ENCODE measurements at regions not wholly inside any gene's neighbourhood (a gene's known extent, or its start where the extent isn't known, plus 50 kb on each side); places are given as distances from the start of the nearest gene placed in this dataset.

- H3K9ac ChIP-seq (ENCODE audit: low read length), result no peak overlapping the region
- H3K4me2 ChIP-seq (ENCODE audit: low read length), result no peak overlapping the region
- no peaks in the 10 kb centered on the region for H3K4me1 ChIP-seq (ENCODE audit: control insufficient read depth in 1 of 2, insufficient read depth in 2 of 2, low read length in 2 of 2)
- H3K4me3 ChIP-seq (ENCODE audit: low read depth, low read length), result no peak overlapping the region
- no peak overlapping the region for H2BK120ac ChIP-seq (ENCODE audit: insufficient read depth, low read length, poor library complexity)
- no peak overlapping the region for H2BK5ac ChIP-seq (ENCODE audit: low read depth, low read length, poor library complexity)
- no peak overlapping the region for H3K18ac ChIP-seq (ENCODE audit: low read length)
- no peak overlapping the region for H3K23ac ChIP-seq (ENCODE audit: low read length)
- no peak for DNase-seq
- H3K9me3 ChIP-seq (ENCODE audit: insufficient read depth, low read depth, low read length), result no peaks in the 10 kb centered on the region
- no peak overlapping the region for H2BK12ac ChIP-seq (ENCODE audit: low read length)
- no peak overlapping the region for H2AFZ ChIP-seq (ENCODE audit: insufficient read depth, low read length, poor library complexity)
- H4K8ac ChIP-seq (ENCODE audit: low read depth, low read length), result no peak overlapping the region
- H3K4ac ChIP-seq (ENCODE audit: low read depth, low read length), result no peak overlapping the region
- no peak overlapping the region for H4K12ac ChIP-seq (ENCODE audit: low read depth, low read length)
- H2AK5ac ChIP-seq (ENCODE audit: low read length), result no peak overlapping the region
- no peaks in the 10 kb centered on the region for H3K79me2 ChIP-seq (ENCODE audit: control insufficient read depth, insufficient read depth, low read length, poor library complexity)
- H3K36me3 ChIP-seq (ENCODE audit: control insufficient read depth in 1 of 2, insufficient read depth in 2 of 2, low read length in 2 of 2), result no peaks in the 10 kb centered on the region
- no peaks in the 10 kb centered on the region for H3K27me3 ChIP-seq (ENCODE audit: insufficient read depth, low read length)
- no peak overlapping the region for H3K14ac ChIP-seq (ENCODE audit: low read length)
- no CpG with 5 or more reads among the region's 3 CpGs for WGBS (ENCODE audit: extremely low coverage, insufficient coverage, insufficient read length)
- H3K27ac ChIP-seq (ENCODE audit: low read depth, low read length), result no peak overlapping the region
- no peaks in the 10 kb centered on the region for H3K79me1 ChIP-seq (ENCODE audit: low read length)
- H4K91ac ChIP-seq (ENCODE audit: low read depth, low read length), result no peak overlapping the region
Measured at GRCh38 chr11:112541140-112542046, 280.7 kb upstream of the PLET1 start.

- Histone ChIP-seq H4K12ac (ENCODE audit: low read depth, low read length) (no peak overlapping the region), H3K79me2 (ENCODE audit: control insufficient read depth, insufficient read depth, low read length, poor library complexity) (no peaks in the 10 kb centered on the region), H3K23ac (ENCODE audit: low read length) (no peak overlapping the region), H3K4ac (ENCODE audit: low read depth, low read length) (no peak overlapping the region), H3K4me3 (ENCODE audit: low read depth, low read length) (no peak overlapping the region), H2AFZ (ENCODE audit: insufficient read depth, low read length, poor library complexity) (no peak overlapping the region), H2BK120ac (ENCODE audit: insufficient read depth, low read length, poor library complexity) (no peak overlapping the region), H4K8ac (ENCODE audit: low read depth, low read length) (no peak overlapping the region), H3K9ac (ENCODE audit: low read length) (no peak overlapping the region), H3K9me3 (ENCODE audit: insufficient read depth, low read depth, low read length) (no peaks in the 10 kb centered on the region), H3K4me2 (ENCODE audit: low read length) (no peak overlapping the region), H2BK5ac (ENCODE audit: low read depth, low read length, poor library complexity) (no peak overlapping the region), H4K91ac (ENCODE audit: low read depth, low read length) (no peak overlapping the region), H3K79me1 (ENCODE audit: low read length) (no peaks in the 10 kb centered on the region), H3K27ac (ENCODE audit: low read depth, low read length) (no peak overlapping the region), H2BK12ac (ENCODE audit: low read length) (no peak overlapping the region), H3K27me3 (ENCODE audit: insufficient read depth, low read length) (no peaks in the 10 kb centered on the region), H3K14ac (ENCODE audit: low read length) (no peak overlapping the region), H3K36me3 (ENCODE audit: control insufficient read depth in 1 of 2, insufficient read depth in 2 of 2, low read length in 2 of 2) (no peaks in the 10 kb centered on the region), H2AK5ac (ENCODE audit: low read length) (no peak overlapping the region), H3K4me1 (ENCODE audit: control insufficient read depth in 1 of 2, insufficient read depth in 2 of 2, low read length in 2 of 2) (no peaks in the 10 kb centered on the region), H3K18ac (ENCODE audit: low read length) (no peak overlapping the region)
- no peak for DNase-seq
- no CpG with 5 or more reads among the region's 1 CpG for WGBS (ENCODE audit: extremely low coverage, insufficient coverage, insufficient read length)
Measured at GRCh38 chr11:112542479-112542878, 281.8 kb upstream of the PLET1 start.

DNA sequence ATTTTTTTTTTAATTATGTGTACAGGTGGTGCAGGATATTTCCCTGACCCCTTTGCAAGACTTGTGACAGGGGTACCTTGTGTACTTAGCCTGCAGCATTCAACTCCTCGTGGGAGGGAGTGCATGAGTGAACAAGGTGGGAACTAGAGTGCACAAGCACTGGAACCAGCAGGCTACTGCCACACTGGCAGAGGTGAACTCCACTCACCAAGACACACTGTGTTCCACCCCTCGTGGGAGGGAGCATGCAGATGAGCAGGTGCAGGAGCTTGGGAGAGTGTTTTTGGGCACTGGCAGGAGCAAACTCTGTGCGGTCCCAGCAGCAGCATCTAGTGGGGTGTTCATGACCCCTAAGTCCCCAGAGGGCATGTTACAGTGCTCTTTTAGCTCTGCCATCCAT is 282.7 kb upstream of the PLET1 start:
- no peak overlapping the region for H3K14ac ChIP-seq (ENCODE audit: low read length)
- H3K9ac ChIP-seq (ENCODE audit: low read length), result no peak overlapping the region
- H3K79me2 ChIP-seq (ENCODE audit: control insufficient read depth, insufficient read depth, low read length, poor library complexity), result no peaks in the 10 kb centered on the region
- H3K27me3 ChIP-seq (ENCODE audit: insufficient read depth, low read length), result no peaks in the 10 kb centered on the region
- DNase-seq, result no peak
- no peak overlapping the region for H2BK12ac ChIP-seq (ENCODE audit: low read length)
- H4K12ac ChIP-seq (ENCODE audit: low read depth, low read length), result no peak overlapping the region
- no peak overlapping the region for H3K4ac ChIP-seq (ENCODE audit: low read depth, low read length)
- H3K27ac ChIP-seq (ENCODE audit: low read depth, low read length), result no peak overlapping the region
- no CpG with 5 or more reads among the region's 3 CpGs for WGBS (ENCODE audit: extremely low coverage, insufficient coverage, insufficient read length)
- H2BK120ac ChIP-seq (ENCODE audit: insufficient read depth, low read length, poor library complexity), result no peak overlapping the region
- no peak overlapping the region for H4K8ac ChIP-seq (ENCODE audit: low read depth, low read length)
- H3K36me3 ChIP-seq (ENCODE audit: control insufficient read depth in 1 of 2, insufficient read depth in 2 of 2, low read length in 2 of 2), result no peaks in the 10 kb centered on the region
- no peak overlapping the region for H2AK5ac ChIP-seq (ENCODE audit: low read length)
- no peak overlapping the region for H3K4me2 ChIP-seq (ENCODE audit: low read length)
- H3K9me3 ChIP-seq (ENCODE audit: insufficient read depth, low read depth, low read length), result no peaks in the 10 kb centered on the region
- H3K23ac ChIP-seq (ENCODE audit: low read length), result no peak overlapping the region
- no peak overlapping the region for H2BK5ac ChIP-seq (ENCODE audit: low read depth, low read length, poor library complexity)
- H4K91ac ChIP-seq (ENCODE audit: low read depth, low read length), result no peak overlapping the region
- no peaks in the 10 kb centered on the region for H3K4me1 ChIP-seq (ENCODE audit: control insufficient read depth in 1 of 2, insufficient read depth in 2 of 2, low read length in 2 of 2)
- no peak overlapping the region for H2AFZ ChIP-seq (ENCODE audit: insufficient read depth, low read length, poor library complexity)
- H3K18ac ChIP-seq (ENCODE audit: low read length), result no peak overlapping the region
- H3K4me3 ChIP-seq (ENCODE audit: low read depth, low read length), result no peak overlapping the region
- H3K79me1 ChIP-seq (ENCODE audit: low read length), result no peaks in the 10 kb centered on the region

DNA sequence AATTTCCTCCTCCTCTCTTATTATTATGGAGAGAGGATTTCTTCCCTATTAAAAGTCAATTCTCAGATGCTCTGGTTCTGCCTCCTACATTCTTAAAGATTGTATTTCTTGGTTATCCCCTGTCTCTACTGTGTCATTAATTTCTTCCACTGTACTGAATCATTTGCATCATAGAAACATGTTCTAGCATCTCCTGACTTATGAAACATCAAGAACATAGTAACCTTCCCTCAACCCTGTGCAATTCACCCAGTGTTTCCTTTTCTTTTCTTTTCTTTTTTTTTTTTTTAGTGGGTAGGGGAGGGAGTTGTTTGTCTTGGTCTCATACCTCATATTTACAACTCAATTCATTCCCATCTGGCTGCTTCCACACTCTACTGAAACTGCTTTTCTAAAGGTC is 288.0 kb upstream of the PLET1 start:
- Histone ChIP-seq H3K79me1 (ENCODE audit: low read length) (no peaks in the 10 kb centered on the region), H2BK5ac (ENCODE audit: low read depth, low read length, poor library complexity) (no peak overlapping the region), H4K91ac (ENCODE audit: low read depth, low read length) (no peak overlapping the region), H3K9me3 (ENCODE audit: insufficient read depth, low read depth, low read length) (no peaks in the 10 kb centered on the region), H4K12ac (ENCODE audit: low read depth, low read length) (no peak overlapping the region), H3K4ac (ENCODE audit: low read depth, low read length) (no peak overlapping the region), H2AK5ac (ENCODE audit: low read length) (no peak overlapping the region), H3K27ac (ENCODE audit: low read depth, low read length) (no peak overlapping the region), H3K4me1 (ENCODE audit: control insufficient read depth in 1 of 2, insufficient read depth in 2 of 2, low read length in 2 of 2) (no peaks in the 10 kb centered on the region), H3K4me2 (ENCODE audit: low read length) (no peak overlapping the region), H2BK12ac (ENCODE audit: low read length) (no peak overlapping the region), H2AFZ (ENCODE audit: insufficient read depth, low read length, poor library complexity) (no peak overlapping the region), H3K79me2 (ENCODE audit: control insufficient read depth, insufficient read depth, low read length, poor library complexity) (no peaks in the 10 kb centered on the region), H3K4me3 (ENCODE audit: low read depth, low read length) (no peak overlapping the region), H4K8ac (ENCODE audit: low read depth, low read length) (no peak overlapping the region), H3K36me3 (ENCODE audit: control insufficient read depth in 1 of 2, insufficient read depth in 2 of 2, low read length in 2 of 2) (no peaks in the 10 kb centered on the region), H3K14ac (ENCODE audit: low read length) (no peak overlapping the region), H2BK120ac (ENCODE audit: insufficient read depth, low read length, poor library complexity) (no peak overlapping the region), H3K23ac (ENCODE audit: low read length) (no peak overlapping the region), H3K9ac (ENCODE audit: low read length) (no peak overlapping the region), H3K27me3 (ENCODE audit: insufficient read depth, low read length) (no peaks in the 10 kb centered on the region), H3K18ac (ENCODE audit: low read length) (no peak overlapping the region)
- DNase-seq, result no peak

Measured in trophoblast cell (in vitro differentiated cells and primary cell).